Activated CD8-positive, alpha-beta T cell treated with anti-CD3 and anti-CD28 coated beads for 36 hours (primary cell): ENCODE measurements at regions not wholly inside any gene's neighbourhood (a gene's known extent, or its start where the extent isn't known, plus 50 kb on each side); places are given as distances from the start of the nearest gene placed in this dataset.
"Not testable (repeated sequence)": the region's sequence is repeated elsewhere in the genome, so short reads cannot be mapped to it uniquely, and the experiment has no call there.

Source experiments
- ATAC-seq: fragments of 200-7000 bp; cut with Tn5 transposase; one replicate; pipeline ENCODE4 v1.10.0; 2021; ENCODE audit warnings: mild to moderate bottlenecking, moderate library complexity
- CTCF ChIA-PET: fragments of 350-600 bp; sonication (Branson Sonifier 250); formaldehyde crosslinking; loops from one replicate; lab custom pipeline; 2021; ENCODE audit warnings: antibody characterized with exemption; lab: Charles Lee
- POLR2A ChIA-PET: fragments of 350-600 bp; sonication (Branson Sonifier 250); formaldehyde crosslinking; loops from one replicate; lab custom pipeline; 2021; ENCODE audit warnings: antibody characterized with exemption; lab: Charles Lee
- DNase-seq: peaks from one replicate; pipeline ENCODE4 v3.0.0-alpha.2; 2020
- H3K27ac Mint-ChIP-seq: one replicate; pipeline ENCODE4 v1.8.0; 2021; ENCODE audit warnings: mild to moderate bottlenecking, mixed read lengths
- H3K27me3 Mint-ChIP-seq: one replicate; pipeline ENCODE4 v1.8.0; 2021; ENCODE audit warnings: mixed read lengths
- H3K36me3 Mint-ChIP-seq: one replicate; pipeline ENCODE4 v1.8.0; 2021; ENCODE audit warnings: low read depth, mixed read lengths
- H3K4me1 Mint-ChIP-seq: one replicate; pipeline ENCODE4 v1.8.0; 2021; ENCODE audit warnings: low read depth, mixed read lengths
- H3K4me3 Mint-ChIP-seq: one replicate; pipeline ENCODE4 v1.8.0; 2021; ENCODE audit warnings: mild to moderate bottlenecking, moderate library complexity, mixed read lengths
- H3K9me3 Mint-ChIP-seq: one replicate; pipeline ENCODE4 v1.8.0; 2021; ENCODE audit warnings: mixed read lengths
- intact Hi-C: fragments of 100-400 bp; cut with micrococcal nuclease; formaldehyde crosslinking; loops from one replicate; pipeline ENCODE4 v1.10.0; 2022
- TF ChIP-seq, protein P1 (sequence below): fragments of 200-600 bp; IDR thresholded peaks from one replicate; pipeline ENCODE4 v1.8.0; 2022; ENCODE audit warnings: antibody characterized with exemption, mild to moderate bottlenecking

DNA sequence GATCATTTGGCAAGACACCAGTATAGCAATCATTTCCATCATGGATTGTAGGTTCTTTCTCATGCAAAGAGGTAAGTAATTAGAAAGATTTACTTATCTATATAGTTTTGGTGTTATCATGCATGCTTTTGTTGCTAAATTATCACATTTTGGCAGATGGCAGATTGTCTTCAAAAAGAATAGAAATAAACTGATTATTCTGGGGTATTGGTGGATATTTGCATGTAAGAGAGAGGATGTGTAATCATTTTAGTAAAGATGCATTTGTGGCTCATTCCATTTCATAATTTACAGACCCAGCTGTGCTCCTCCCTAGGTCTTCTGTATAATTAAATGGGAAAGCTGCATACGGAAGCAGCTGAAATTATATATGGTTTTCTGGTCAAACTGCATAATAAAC lies 875.7 kb upstream of the ANO3 start:
- H3K4me1 Mint-ChIP-seq: no peaks in the 10 kb centered on the region
- ChIA-PET POLR2A (no interaction called here), CTCF (no interaction called here)
- intact Hi-C loops: no loop called here
- H3K27me3 Mint-ChIP-seq: no peaks in the 10 kb centered on the region
- H3K27ac Mint-ChIP-seq: no peak overlapping the region
- no peaks in the 10 kb centered on the region for H3K36me3 Mint-ChIP-seq
- no peak overlapping the region for H3K4me3 Mint-ChIP-seq
- DNase-seq (no peak), ATAC-seq (no peak)
- H3K9me3 Mint-ChIP-seq: peaks cover 11% of the 10 kb centered on the region
- TF ChIP-seq, protein P1, sequence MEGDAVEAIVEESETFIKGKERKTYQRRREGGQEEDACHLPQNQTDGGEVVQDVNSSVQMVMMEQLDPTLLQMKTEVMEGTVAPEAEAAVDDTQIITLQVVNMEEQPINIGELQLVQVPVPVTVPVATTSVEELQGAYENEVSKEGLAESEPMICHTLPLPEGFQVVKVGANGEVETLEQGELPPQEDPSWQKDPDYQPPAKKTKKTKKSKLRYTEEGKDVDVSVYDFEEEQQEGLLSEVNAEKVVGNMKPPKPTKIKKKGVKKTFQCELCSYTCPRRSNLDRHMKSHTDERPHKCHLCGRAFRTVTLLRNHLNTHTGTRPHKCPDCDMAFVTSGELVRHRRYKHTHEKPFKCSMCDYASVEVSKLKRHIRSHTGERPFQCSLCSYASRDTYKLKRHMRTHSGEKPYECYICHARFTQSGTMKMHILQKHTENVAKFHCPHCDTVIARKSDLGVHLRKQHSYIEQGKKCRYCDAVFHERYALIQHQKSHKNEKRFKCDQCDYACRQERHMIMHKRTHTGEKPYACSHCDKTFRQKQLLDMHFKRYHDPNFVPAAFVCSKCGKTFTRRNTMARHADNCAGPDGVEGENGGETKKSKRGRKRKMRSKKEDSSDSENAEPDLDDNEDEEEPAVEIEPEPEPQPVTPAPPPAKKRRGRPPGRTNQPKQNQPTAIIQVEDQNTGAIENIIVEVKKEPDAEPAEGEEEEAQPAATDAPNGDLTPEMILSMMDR: no peak

DNA sequence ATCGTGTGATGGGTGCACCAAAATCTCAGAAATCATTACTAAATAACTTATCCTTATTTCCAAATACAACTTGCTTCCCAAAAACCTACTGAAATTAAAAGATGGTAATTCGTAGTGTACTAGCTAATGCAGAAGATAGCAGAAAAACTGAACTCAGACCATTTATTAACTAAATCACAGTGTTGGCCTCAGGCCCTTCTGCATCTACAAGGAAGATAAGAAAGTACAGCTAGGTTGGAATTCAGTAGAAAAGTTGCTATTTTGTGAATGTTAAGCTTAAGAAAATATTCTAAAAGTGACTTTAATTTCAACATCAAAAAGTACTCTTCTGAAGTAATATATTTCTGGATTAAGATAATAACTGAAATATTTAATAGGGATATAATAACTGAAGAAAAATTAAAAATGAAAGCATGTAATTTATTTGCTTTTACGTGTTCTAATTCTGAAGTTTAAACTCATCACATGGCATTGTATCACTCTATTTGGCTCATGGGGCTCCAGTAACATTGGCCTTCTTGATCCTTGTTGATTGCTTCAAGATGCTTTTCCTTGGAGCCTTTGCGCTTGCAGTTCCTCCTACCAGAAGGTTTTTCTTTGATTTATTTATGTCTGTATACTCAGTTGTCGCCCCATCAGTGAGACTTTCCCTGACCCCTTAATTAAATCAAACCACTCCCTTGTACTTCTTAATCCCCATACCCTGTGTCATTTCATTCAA lies 847.9 kb upstream of the ANO3 start:
- Mint-ChIP-seq H3K4me1 (no peaks in the 10 kb centered on the region), H3K4me3 (no peak overlapping the region), H3K36me3 (no peaks in the 10 kb centered on the region), H3K27me3 (no peaks in the 10 kb centered on the region), H3K27ac (no peak overlapping the region), H3K9me3 (peaks cover 2% of the 10 kb centered on the region)
- ATAC-seq (no peak), DNase-seq (no peak)
- TF ChIP-seq, protein P1: no peak
- CTCF ChIA-PET: no interaction called here
- intact Hi-C loops: no loop called here
- POLR2A ChIA-PET: no interaction called here

DNA sequence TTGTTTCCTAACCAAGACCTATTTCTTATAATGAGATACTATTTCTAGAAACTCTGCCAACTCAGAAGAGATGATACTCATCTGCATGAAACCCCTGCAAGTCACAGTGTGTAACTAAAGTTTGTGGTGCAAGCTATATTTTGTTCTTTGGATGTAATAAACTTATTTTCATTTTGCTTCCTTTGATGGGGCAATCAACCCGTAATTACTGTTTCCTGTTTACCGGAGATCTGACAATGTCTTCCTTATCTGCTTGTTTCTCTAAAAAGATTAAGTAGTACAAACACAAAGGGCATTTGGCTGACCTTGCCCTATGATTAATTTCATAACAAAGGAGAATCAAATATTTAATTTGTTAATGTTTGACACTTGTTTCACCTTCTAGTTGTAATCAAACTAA lies 846.6 kb upstream of the ANO3 start:
- POLR2A ChIA-PET: no interaction called here
- no peaks in the 10 kb centered on the region for H3K27me3 Mint-ChIP-seq
- no peaks in the 10 kb centered on the region for H3K4me1 Mint-ChIP-seq
- DNase-seq (no peak), ATAC-seq (no peak)
- CTCF ChIA-PET: no interaction called here
- no peaks in the 10 kb centered on the region for H3K36me3 Mint-ChIP-seq
- H3K27ac Mint-ChIP-seq: no peak overlapping the region
- TF ChIP-seq, protein P1: no peak
- peaks cover 5% of the 10 kb centered on the region for H3K9me3 Mint-ChIP-seq
- intact Hi-C loops: no loop called here
- no peak overlapping the region for H3K4me3 Mint-ChIP-seq

DNA sequence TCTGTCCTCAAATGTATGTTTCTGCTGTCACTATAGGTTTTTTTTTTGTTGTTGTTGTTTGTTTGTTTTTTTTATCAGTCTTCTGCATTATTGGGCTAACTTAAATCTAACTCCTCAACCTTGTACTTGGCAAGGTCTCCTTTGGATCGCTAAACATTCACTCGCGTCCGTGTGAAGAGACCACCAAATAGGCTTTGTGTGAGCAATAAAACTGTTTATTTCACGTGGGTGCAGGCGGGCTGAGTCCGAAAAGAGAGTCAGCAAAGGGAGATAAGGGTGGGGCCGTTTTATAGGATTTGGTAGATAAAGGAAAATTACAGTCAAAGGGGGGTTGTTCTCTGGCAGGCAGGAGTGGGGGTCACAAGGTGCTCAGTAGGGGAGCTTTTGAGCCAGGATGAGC lies 845.6 kb upstream of the ANO3 start:
- H3K36me3 Mint-ChIP-seq, H3K27ac Mint-ChIP-seq, POLR2A ChIA-PET, H3K4me1 Mint-ChIP-seq, CTCF ChIA-PET, ATAC-seq, H3K9me3 Mint-ChIP-seq, DNase-seq, H3K27me3 Mint-ChIP-seq, intact Hi-C loops, H3K4me3 Mint-ChIP-seq: not testable (repeated sequence)

DNA sequence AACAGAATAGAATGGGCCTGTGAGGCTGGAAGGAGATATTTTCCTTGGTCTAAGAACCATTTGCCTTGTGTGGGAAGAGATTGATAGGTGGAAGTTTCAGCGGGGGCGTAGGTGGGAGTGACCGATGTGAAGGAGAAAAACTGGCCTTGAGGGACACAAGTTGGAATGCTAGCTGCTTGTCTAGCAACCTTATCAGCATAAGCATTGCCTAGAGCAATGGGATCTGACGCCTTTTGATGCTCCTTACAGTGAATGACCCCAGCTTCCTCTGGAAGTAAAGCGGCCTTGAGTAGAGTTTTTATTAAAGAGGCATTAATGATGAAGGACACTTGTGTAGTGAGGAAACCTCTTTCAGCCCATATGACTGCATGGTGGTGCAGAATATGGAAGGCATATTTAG lies 843.8 kb upstream of the ANO3 start:
- peaks cover 10% of the 10 kb centered on the region for H3K9me3 Mint-ChIP-seq
- H3K36me3 Mint-ChIP-seq, H3K27ac Mint-ChIP-seq, ATAC-seq, CTCF ChIA-PET, intact Hi-C loops, H3K4me1 Mint-ChIP-seq, DNase-seq, POLR2A ChIA-PET, H3K27me3 Mint-ChIP-seq, H3K4me3 Mint-ChIP-seq: not testable (repeated sequence)

DNA sequence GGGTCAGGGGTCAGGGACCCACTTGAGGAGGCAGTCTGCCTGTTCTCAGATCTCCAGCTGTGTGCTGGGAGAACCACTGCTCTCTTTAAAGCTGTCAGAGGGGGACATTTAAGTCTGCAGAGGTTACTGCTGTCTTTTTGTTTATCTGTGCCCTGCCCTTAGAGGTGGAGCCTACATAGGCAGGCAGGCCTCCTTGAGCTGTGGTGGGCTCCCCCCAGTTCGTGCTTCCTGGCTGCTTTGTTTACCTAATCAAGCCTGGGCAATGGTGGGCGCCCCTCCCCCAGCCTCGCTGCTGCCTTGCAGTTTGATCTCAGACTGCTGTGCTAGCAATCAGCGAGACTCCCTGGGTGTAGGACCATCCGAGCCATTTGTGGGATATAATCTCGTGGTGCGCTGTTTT lies 830.5 kb upstream of the ANO3 start:
- CTCF ChIA-PET, H3K4me1 Mint-ChIP-seq, intact Hi-C loops, ATAC-seq, POLR2A ChIA-PET, H3K36me3 Mint-ChIP-seq, H3K27me3 Mint-ChIP-seq, H3K9me3 Mint-ChIP-seq, DNase-seq, H3K4me3 Mint-ChIP-seq, H3K27ac Mint-ChIP-seq: not testable (repeated sequence)
